GM12878 (cell line): ENCODE measurements at regions not wholly inside any gene's neighbourhood (a gene's known extent, or its start where the extent isn't known, plus 50 kb on each side); places are given as distances from the start of the nearest gene placed in this dataset.

ENCODE experiments used
- ATAC-seq: fragments of 200-7000 bp; cut with Tn5 transposase; 3 replicates; pipeline ENCODE4 v1.9.1; 2020; ENCODE audit warnings: mild to moderate bottlenecking, moderate library complexity
- BruUV-seq: library from RNA; stranded (reverse); fragments of 400-500 nt; replicated peaks from 2 replicates; lab custom pipeline; 2021; lab: Mats Ljungman, UMichigan
- CTCF ChIA-PET: fragments of 300-600 bp; sonication (Branson Sonifier 250); formaldehyde crosslinking; extraction: SDS; loops from one replicate; lab custom pipeline; 2021; ENCODE audit warnings: inconsistent platforms; lab: Yijun Ruan, JAX
- POLR2A ChIA-PET: fragments of 350-600 bp; formaldehyde crosslinking; extraction: SDS; loops from one replicate; lab custom pipeline; 2021; ENCODE audit warnings: inconsistent platforms; lab: Charles Lee
- RAD21 ChIA-PET: fragments of 300-600 bp; sonication (Branson Sonifier 250); formaldehyde crosslinking; loops from one replicate; lab custom pipeline; 2023; ENCODE audit warnings: antibody characterized with exemption; ENCODE audit not compliant: unreplicated experiment; lab: Charles Lee
- SMC1A ChIA-PET: fragments of 300-600 bp; sonication (Branson Sonifier 250); formaldehyde crosslinking; loops from one replicate; lab custom pipeline; 2023; ENCODE audit not compliant: unreplicated experiment, uncharacterized antibody; lab: Charles Lee
- DNase-seq: peaks from one replicate; pipeline ENCODE4 v3.0.0-alpha.2; 2011; ENCODE audit warnings: low read depth, low spot score
- FAIRE-seq: peaks from 3 replicates; lab custom pipeline; 2011; peaks lifted over from hg19 to GRCh38; lab: Jason Lieb, UNC
- H2AFZ ChIP-seq: 2 replicates; pipeline ENCODE4 v1.6.0; 2011; ENCODE audit warnings: low read depth, low read length, control low read depth; ENCODE audit not compliant: control insufficient read depth
- H3K27ac ChIP-seq: 2 replicates; pipeline ENCODE4 v1.5.1; 2011; ENCODE audit warnings: control low read depth; ENCODE audit not compliant: control insufficient read depth, insufficient read depth
- H3K27me3 ChIP-seq, 2 experiments: replicated peaks in 1 of 2; 2 replicates each; pipeline versions ENCODE4 v1.6.0 to v1.6.1; 2011; ENCODE audit warnings: low read length in 1 of 2; ENCODE audit not compliant: control insufficient read depth in 2 of 2, insufficient read depth in 2 of 2
- H3K36me3 ChIP-seq, 2 experiments: 2 replicates each; pipeline ENCODE4 v1.5.1; 2011; ENCODE audit warnings: low read length in 1 of 2; ENCODE audit not compliant: control insufficient read depth in 2 of 2, insufficient read depth in 2 of 2
- H3K4me1 ChIP-seq: 2 replicates; pipeline ENCODE4 v1.6.1; 2011; ENCODE audit warnings: mild to moderate bottlenecking, low read length, moderate library complexity, mixed read lengths; ENCODE audit not compliant: control insufficient read depth, insufficient read depth
- H3K4me2 ChIP-seq: 2 replicates; pipeline ENCODE4 v1.6.0; 2011; ENCODE audit warnings: control low read depth; ENCODE audit not compliant: control insufficient read depth, insufficient read depth
- H3K4me3 ChIP-seq: fragments of 200-600 bp; sonication (generic); 2 replicates; pipeline ENCODE4 v1.5.1; 2016
- H3K79me2 ChIP-seq: 2 replicates; pipeline ENCODE4 v1.6.0; 2011; ENCODE audit warnings: low read length; ENCODE audit not compliant: control insufficient read depth, insufficient read depth
- H3K9ac ChIP-seq: 2 replicates; pipeline ENCODE4 v1.8.0; 2011; ENCODE audit warnings: low read length, control low read depth, mixed read lengths; ENCODE audit not compliant: control insufficient read depth, insufficient read depth
- H3K9me3 ChIP-seq: replicated peaks from 3 replicates; pipeline ENCODE4 v1.5.1; 2011; ENCODE audit warnings: mild to moderate bottlenecking, low read length; ENCODE audit not compliant: control insufficient read depth, insufficient read depth
- H4K20me1 ChIP-seq: 2 replicates; pipeline ENCODE4 v1.6.0; 2011; ENCODE audit not compliant: control insufficient read depth, insufficient read depth
- ATF7 ChIP-seq: fragments of 450-650 bp; IDR thresholded peaks from 2 replicates; pipeline ENCODE4 v1.6.1; 2016; ENCODE audit warnings: low read depth, mild to moderate bottlenecking
- BCL11A ChIP-seq: IDR thresholded peaks from 2 replicates; pipeline ENCODE4 v1.6.1; 2011; ENCODE audit warnings: low read depth, low read length
- CBX3 ChIP-seq: fragments of 200-600 bp; sonication (generic); IDR thresholded peaks from 2 replicates; pipeline ENCODE4 v1.6.1; 2016; ENCODE audit warnings: low read depth, borderline replicate concordance
- CREM ChIP-seq: IDR thresholded peaks from 2 replicates; pipeline ENCODE4 v1.6.1; 2014; ENCODE audit warnings: antibody characterized with exemption, low read depth
- CUX1 ChIP-seq: IDR thresholded peaks from 2 replicates; pipeline ENCODE4 v1.6.1; 2012; ENCODE audit warnings: improper control_type of control experiment, low read depth, low read length; ENCODE audit not compliant: insufficient replicate concordance
- ESRRA ChIP-seq: IDR thresholded peaks from 2 replicates; pipeline ENCODE4 v1.6.1; 2012; ENCODE audit warnings: mild to moderate bottlenecking, low read length, improper control_type of control experiment
- HDAC6 ChIP-seq: fragments of 200-600 bp; sonication (generic); IDR thresholded peaks from one replicate; pipeline ENCODE4 v1.8.0; 2017; ENCODE audit warnings: antibody characterized with exemption; ENCODE audit not compliant: unreplicated experiment
- HDGF ChIP-seq: fragments of 450-650 bp; IDR thresholded peaks from 2 replicates; pipeline ENCODE4 v1.6.1; 2016; ENCODE audit warnings: antibody characterized with exemption
- IKZF1 ChIP-seq: fragments of 450-650 bp; conservative IDR thresholded peaks from 2 replicates; pipeline ENCODE4 v1.6.1; 2017; ENCODE audit warnings: antibody characterized with exemption, mild to moderate bottlenecking
- IKZF2 ChIP-seq, 2 experiments: fragments of 450-650 bp; IDR thresholded peaks; 2 replicates each; pipeline ENCODE4 v1.6.1; 2017; ENCODE audit warnings: mild to moderate bottlenecking in 2 of 2, moderate library complexity in 2 of 2
- MTA2 ChIP-seq: fragments of 450-650 bp; IDR thresholded peaks from 2 replicates; pipeline ENCODE4 v1.6.1; 2016; ENCODE audit warnings: low read depth, mild to moderate bottlenecking, moderate library complexity
- NBN ChIP-seq: fragments of 450-650 bp; IDR thresholded peaks from 2 replicates; pipeline ENCODE4 v1.6.1; 2016
- NR2F1 ChIP-seq: fragments of 450-650 bp; conservative IDR thresholded peaks from 2 replicates; pipeline ENCODE4 v1.6.1; 2017; ENCODE audit warnings: mild to moderate bottlenecking
- POLR2AphosphoS5 ChIP-seq: IDR thresholded peaks from 2 replicates; pipeline ENCODE4 v1.6.1; 2011; ENCODE audit warnings: mild to moderate bottlenecking, low read length, inconsistent platforms
- SIN3A ChIP-seq: IDR thresholded peaks from 2 replicates; pipeline ENCODE4 v1.6.1; 2012; ENCODE audit warnings: low read depth, low read length, improper control_type of control experiment
- SUZ12 ChIP-seq: fragments of 200-600 bp; sonication (generic); IDR thresholded peaks from one replicate; pipeline ENCODE4 v1.6.1; 2018; ENCODE audit warnings: antibody characterized with exemption, mild to moderate bottlenecking; ENCODE audit not compliant: unreplicated experiment
- USF1 ChIP-seq: IDR thresholded peaks from 2 replicates; pipeline ENCODE4 v1.6.1; 2011; ENCODE audit warnings: borderline replicate concordance, low read depth, mild to moderate bottlenecking, moderate library complexity, mixed read lengths, low read length; ENCODE audit not compliant: insufficient read depth; ENCODE audit errors: extremely low read length
- WRNIP1 ChIP-seq: IDR thresholded peaks from 2 replicates; pipeline ENCODE4 v1.6.1; 2011; ENCODE audit warnings: low read depth, low read length, improper control_type of control experiment, borderline replicate concordance
- YBX1 ChIP-seq: fragments of 450-650 bp; IDR thresholded peaks from 2 replicates; pipeline ENCODE4 v1.6.1; 2016; ENCODE audit warnings: antibody characterized with exemption
- ZNF217 ChIP-seq: fragments of 450-650 bp; IDR thresholded peaks from 2 replicates; pipeline ENCODE4 v1.6.1; 2017; ENCODE audit warnings: antibody characterized with exemption, mild to moderate bottlenecking
- WGBS: methylation state at CpG from one replicate; pipeline ENCODE4 v1.1.6; 2016; ENCODE audit warnings: low lambda C conversion rate; ENCODE audit not compliant: insufficient replicate concordance, insufficient coverage; ENCODE audit errors: missing lambda C conversion rate; 5-methylcytosine and 5-hydroxymethylcytosine counted together
- in situ Hi-C: fragments of 300-500 bp; cut with MboI; formaldehyde crosslinking; loops from 9 replicates; pipeline ENCODE4 v1.14.3; 2018; ENCODE audit warnings: mixed read lengths
- intact Hi-C: fragments of 100-400 bp; cut with micrococcal nuclease; formaldehyde crosslinking; loops from one replicate; pipeline ENCODE4 v1.14.2; 2022; ENCODE audit not compliant: unreplicated experiment

GRCh38 chr3:191026746-191027145 lies 164.3 kb upstream of the GMNC start (continued):
- no peak for TF ChIP-seq IKZF1
- no peak for TF ChIP-seq POLR2AphosphoS5

- ChIA-PET CTCF (interaction anchor here (0.6 to 1.6 kb wide), 5 partner anchors 10 to 389 kb away, joined by 3 to 4 read pairs (median 3); no protein-coding TSS in a partner anchor), SMC1A (interaction anchor here (1.5 kb wide), 1 partner anchor 30 kb away, joined by 4 read pairs; no protein-coding TSS in a partner anchor), RAD21 (no interaction called here), POLR2A (no interaction called here)
- intact Hi-C loops (no loop called here), in situ Hi-C loops (no loop called here)
- Histone ChIP-seq H2AFZ (no peak overlapping the region), H3K4me1 (no peaks in the 10 kb centered on the region), H3K4me2 (no peak overlapping the region), H3K27me3 (no peaks in the 10 kb centered on the region), H3K79me2 (no peaks in the 10 kb centered on the region), H3K4me3 (no peak overlapping the region), H3K27ac (no peak overlapping the region), H4K20me1 (no peaks in the 10 kb centered on the region), H3K36me3 (no peaks in the 10 kb centered on the region), H3K9me3 (no peaks in the 10 kb centered on the region), H3K9ac (no peak overlapping the region)
- BruUV-seq, result no TSS peak
- no peak for FAIRE-seq
- no peak for DNase-seq
- ATAC-seq, result no peak
- 3% methylated on average over 2 of the region's 2 CpGs for WGBS
- no peak for TF ChIP-seq ATF7
- no peak for TF ChIP-seq NBN
- TF ChIP-seq MTA2, result no peak
- no peak for TF ChIP-seq IKZF2 (IDR thresholded peaks at IDR 0.05)
- TF ChIP-seq YBX1, result no peak
- TF ChIP-seq USF1, result no peak
- no peak for TF ChIP-seq SIN3A
- TF ChIP-seq BCL11A, result no peak
- TF ChIP-seq SUZ12, result no peak
- no peak for TF ChIP-seq WRNIP1
- no peak for TF ChIP-seq ZNF217
- TF ChIP-seq NR2F1, result no peak
- no peak for TF ChIP-seq HDAC6
- no peak for TF ChIP-seq CREM
- no peak for TF ChIP-seq CBX3
- no peak for TF ChIP-seq CUX1
- no peak for TF ChIP-seq HDGF
- no peak for TF ChIP-seq ESRRA
These were observed 158.4 kb upstream of the GMNC start for GRCh38 chr3:191020730-191021396.
